UCSD-AML1 (cell line): ENCODE measurements at regions not wholly inside any gene's neighbourhood (a gene's known extent, or its start where the extent isn't known, plus 50 kb on each side); places are given as distances from the start of the nearest gene placed in this dataset.

Source experiments
- DNase-seq: peaks from one replicate; lab custom pipeline; 2025; ENCODE audit not compliant: unreplicated experiment; lab: John Stamatoyannopoulos, UW

- DNase-seq = no peak
Measured at GRCh38 chr21:43304621-43305335, 122.2 kb downstream of the SIK1 start.

- no peak for DNase-seq
Measured at GRCh38 chr21:43304206-43304605, 122.7 kb downstream of the SIK1 start.

GRCh38 chr21:43303275-43304178 lies 123.4 kb downstream of the SIK1 start:
- DNase-seq = no peak

- DNase-seq = no peak
Measured at GRCh38 chr21:43302769-43303168, 124.2 kb downstream of the SIK1 start.

- no peak for DNase-seq
Measured at GRCh38 chr21:43302062-43302700, 124.8 kb downstream of the SIK1 start.

GRCh38 chr21:43301409-43302061 lies 125.4 kb downstream of the SIK1 start:
- DNase-seq = no peak

GRCh38 chr21:43300496-43301408 lies 126.2 kb downstream of the SIK1 start:
- DNase-seq = no peak

- DNase-seq = no peak
Measured at GRCh38 chr21:43299441-43300277, 127.3 kb downstream of the SIK1 start.

- no peak for DNase-seq
Measured at GRCh38 chr21:43298546-43299440, 128.1 kb downstream of the SIK1 start.

- DNase-seq = no peak
Measured at GRCh38 chr21:43297989-43298388, 128.9 kb downstream of the SIK1 start.

GRCh38 chr21:43297391-43297981 lies 128.7 kb downstream of the CRYAA start:
- no peak for DNase-seq

GRCh38 chr21:43295066-43295958 lies 126.5 kb downstream of the CRYAA start:
- DNase-seq = no peak

- DNase-seq = no peak
Measured at GRCh38 chr21:43294194-43294902, 125.5 kb downstream of the CRYAA start.

GRCh38 chr21:43292866-43293142 lies 124.0 kb downstream of the CRYAA start:
- DNase-seq = no peak

GRCh38 chr21:43292041-43292865 lies 123.4 kb downstream of the CRYAA start:
- DNase-seq = no peak
